Loucy (cell line): ENCODE measurements at regions not wholly inside any gene's neighbourhood (a gene's known extent, or its start where the extent isn't known, plus 50 kb on each side); places are given as distances from the start of the nearest gene placed in this dataset.

ENCODE experiments used
- H2AFZ ChIP-seq: fragments of 200-600 bp; sonication (generic); 2 replicates; pipeline ENCODE4 v1.6.0; 2016; ENCODE audit warnings: antibody characterized with exemption, mild to moderate bottlenecking, low read length, moderate library complexity
- H3F3A ChIP-seq: fragments of 200-600 bp; 2 replicates; pipeline ENCODE4 v1.6.0; 2016; ENCODE audit warnings: antibody characterized with exemption, low read depth, mild to moderate bottlenecking
- H3K27me3 ChIP-seq: fragments of 200-600 bp; sonication (generic); 2 replicates; pipeline ENCODE4 v1.6.1; 2014; ENCODE audit warnings: low read length, mild to moderate bottlenecking; ENCODE audit not compliant: insufficient read depth, poor library complexity, severe bottlenecking
- H3K36me3 ChIP-seq: fragments of 200-600 bp; sonication (generic); 2 replicates; pipeline ENCODE4 v1.6.1; 2016; ENCODE audit warnings: low read length; ENCODE audit not compliant: insufficient read depth
- H3K4me1 ChIP-seq: fragments of 200-600 bp; sonication (generic); 2 replicates; pipeline ENCODE4 v1.5.1; 2014; ENCODE audit warnings: low read length, mild to moderate bottlenecking; ENCODE audit not compliant: insufficient read depth, poor library complexity, severe bottlenecking
- H3K4me2 ChIP-seq: fragments of 200-600 bp; sonication (generic); 2 replicates; pipeline ENCODE4 v1.6.0; 2014; ENCODE audit warnings: antibody characterized with exemption, low read length, low read depth, mild to moderate bottlenecking; ENCODE audit not compliant: poor library complexity, severe bottlenecking
- H3K4me3 ChIP-seq: fragments of 200-600 bp; sonication (generic); 2 replicates; pipeline ENCODE4 v1.5.1; 2014; ENCODE audit warnings: low read length, mild to moderate bottlenecking, mixed read lengths; ENCODE audit not compliant: poor library complexity, severe bottlenecking
- H3K79me2 ChIP-seq: fragments of 200-600 bp; sonication (generic); 2 replicates; pipeline ENCODE4 v1.6.1; 2014; ENCODE audit warnings: low read length; ENCODE audit not compliant: insufficient read depth
- H3K9ac ChIP-seq: fragments of 200-600 bp; sonication (generic); 2 replicates; pipeline ENCODE4 v1.6.0; 2014; ENCODE audit warnings: mild to moderate bottlenecking, low read depth, low read length, moderate library complexity; ENCODE audit not compliant: poor library complexity, severe bottlenecking
- H3K9me2 ChIP-seq: fragments of 200-600 bp; sonication (generic); replicated peaks from 2 replicates; pipeline ENCODE4 v1.6.1; 2016; ENCODE audit warnings: low read depth, low read length, mixed read lengths
- H3K9me3 ChIP-seq: fragments of 200-600 bp; sonication (generic); 2 replicates; pipeline ENCODE4 v1.6.1; 2014; ENCODE audit warnings: mild to moderate bottlenecking, antibody characterized with exemption, low read length, low read depth; ENCODE audit not compliant: insufficient read depth
- H4K20me1 ChIP-seq: fragments of 200-600 bp; sonication (generic); 2 replicates; pipeline ENCODE4 v1.6.0; 2014; ENCODE audit warnings: antibody characterized with exemption, low read length, mild to moderate bottlenecking; ENCODE audit not compliant: insufficient read depth, poor library complexity, severe bottlenecking
- EZH2phosphoT487 ChIP-seq: fragments of 200-600 bp; IDR thresholded peaks from 2 replicates; pipeline ENCODE4 v1.6.1; 2018; ENCODE audit warnings: antibody characterized with exemption, mild to moderate bottlenecking, moderate library complexity, borderline replicate concordance
- TF ChIP-seq, protein P1 (sequence below): fragments of 200-600 bp; sonication (generic); conservative IDR thresholded peaks from 2 replicates; pipeline ENCODE4 v1.5.1; 2014; ENCODE audit warnings: mild to moderate bottlenecking, antibody characterized with exemption, low read length

GRCh38 chr11:70522309-70522592 is 123.9 kb downstream of the CTTN start:
- Histone ChIP-seq H4K20me1 (no peaks in the 10 kb centered on the region), H2AFZ (no peak overlapping the region), H3F3A (no peaks in the 10 kb centered on the region), H3K4me1 (no peaks in the 10 kb centered on the region), H3K4me3 (no peak overlapping the region), H3K36me3 (no peaks in the 10 kb centered on the region), H3K9ac (no peak overlapping the region), H3K79me2 (no peaks in the 10 kb centered on the region), H3K4me2 (no peak overlapping the region), H3K9me2 (no peaks in the 10 kb centered on the region), H3K27me3 (no peaks in the 10 kb centered on the region), H3K9me3 (peaks cover 6% of the 10 kb centered on the region; the same call in 1 of the 2 replicates)
- no peak for TF ChIP-seq EZH2phosphoT487
- TF ChIP-seq, protein P1, sequence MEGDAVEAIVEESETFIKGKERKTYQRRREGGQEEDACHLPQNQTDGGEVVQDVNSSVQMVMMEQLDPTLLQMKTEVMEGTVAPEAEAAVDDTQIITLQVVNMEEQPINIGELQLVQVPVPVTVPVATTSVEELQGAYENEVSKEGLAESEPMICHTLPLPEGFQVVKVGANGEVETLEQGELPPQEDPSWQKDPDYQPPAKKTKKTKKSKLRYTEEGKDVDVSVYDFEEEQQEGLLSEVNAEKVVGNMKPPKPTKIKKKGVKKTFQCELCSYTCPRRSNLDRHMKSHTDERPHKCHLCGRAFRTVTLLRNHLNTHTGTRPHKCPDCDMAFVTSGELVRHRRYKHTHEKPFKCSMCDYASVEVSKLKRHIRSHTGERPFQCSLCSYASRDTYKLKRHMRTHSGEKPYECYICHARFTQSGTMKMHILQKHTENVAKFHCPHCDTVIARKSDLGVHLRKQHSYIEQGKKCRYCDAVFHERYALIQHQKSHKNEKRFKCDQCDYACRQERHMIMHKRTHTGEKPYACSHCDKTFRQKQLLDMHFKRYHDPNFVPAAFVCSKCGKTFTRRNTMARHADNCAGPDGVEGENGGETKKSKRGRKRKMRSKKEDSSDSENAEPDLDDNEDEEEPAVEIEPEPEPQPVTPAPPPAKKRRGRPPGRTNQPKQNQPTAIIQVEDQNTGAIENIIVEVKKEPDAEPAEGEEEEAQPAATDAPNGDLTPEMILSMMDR = no peak

- Histone ChIP-seq H3K4me1 (no peaks in the 10 kb centered on the region), H3K4me3 (no peak overlapping the region), H3F3A (no peaks in the 10 kb centered on the region), H3K79me2 (no peaks in the 10 kb centered on the region), H3K9me3 (peaks cover 6% of the 10 kb centered on the region; the same call in 1 of the 2 replicates), H3K36me3 (no peaks in the 10 kb centered on the region), H3K27me3 (no peaks in the 10 kb centered on the region), H3K9me2 (no peaks in the 10 kb centered on the region), H4K20me1 (no peaks in the 10 kb centered on the region), H3K4me2 (no peak overlapping the region), H3K9ac (no peak overlapping the region), H2AFZ (no peak overlapping the region)
- TF ChIP-seq, protein P1 = no peak
Observed at GRCh38 chr11:70522593-70523311, 124.4 kb downstream of the CTTN start.

DNA sequence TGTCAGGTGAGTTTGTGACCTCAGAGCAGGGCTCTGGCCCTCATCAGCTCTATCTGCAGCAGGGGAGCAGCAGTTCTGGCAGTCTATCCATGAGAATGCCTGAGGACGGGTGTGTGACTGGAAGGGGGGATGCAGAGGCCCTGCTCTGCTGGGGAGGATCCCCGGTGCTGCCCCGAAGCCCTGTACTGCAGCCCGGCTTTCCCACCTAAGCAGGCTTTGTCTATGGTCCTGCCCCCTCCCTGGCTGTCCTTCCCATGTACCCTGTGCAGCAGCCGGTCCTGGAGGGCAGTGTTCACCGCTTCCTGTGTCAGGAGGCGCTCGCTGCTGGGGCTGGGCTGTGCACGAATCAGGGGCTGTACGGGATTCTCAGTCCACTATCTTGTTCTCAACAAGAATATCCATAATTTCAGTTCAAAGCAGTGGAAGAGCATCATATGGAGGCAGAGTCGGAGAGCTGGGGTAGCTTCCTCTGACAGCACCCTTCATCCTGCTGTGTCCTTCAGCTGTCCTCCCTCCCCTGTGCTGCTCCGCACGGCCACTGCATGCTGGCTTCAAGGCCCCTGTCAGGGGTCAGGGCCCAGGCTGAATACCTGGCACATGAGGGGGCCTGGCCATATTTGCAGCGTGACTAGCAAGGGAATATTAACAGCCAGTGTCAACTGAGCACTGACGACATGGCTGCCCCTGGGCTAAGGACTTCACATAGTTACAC is 125.2 kb downstream of the CTTN start:
- Histone ChIP-seq H3F3A (no peaks in the 10 kb centered on the region), H3K4me2 (no peak overlapping the region)

More for the DNA sequence above, 125.2 kb downstream of the CTTN start:
- Histone ChIP-seq H3K27me3 (no peaks in the 10 kb centered on the region), H3K9me2 (no peaks in the 10 kb centered on the region), H3K79me2 (no peaks in the 10 kb centered on the region), H2AFZ (no peak overlapping the region), H4K20me1 (no peaks in the 10 kb centered on the region), H3K4me3 (no peak overlapping the region), H3K36me3 (no peaks in the 10 kb centered on the region), H3K9ac (no peak overlapping the region), H3K9me3 (peaks cover 6% of the 10 kb centered on the region; the same call in 1 of the 2 replicates), H3K4me1 (no peaks in the 10 kb centered on the region)
- TF ChIP-seq, protein P1 = no peak
- TF ChIP-seq EZH2phosphoT487 = no peak
